ENCODE measurements at regions not wholly inside any gene's neighbourhood (a gene's known extent, or its start where the extent isn't known, plus 50 kb on each side); places are given as distances from the start of the nearest gene placed in this dataset.
"Not testable (repeated sequence)": the region's sequence is repeated elsewhere in the genome, so short reads cannot be mapped to it uniquely, and the experiment has no call there.

- no peak for DNase-seq (ENCODE audit: low read depth, low spot score)
These were observed 142.3 kb downstream of the IGLL1 start for GRCh38 chr22:23437779-23438178.

- DNase-seq (ENCODE audit: low read depth, low spot score) = not testable (repeated sequence)
These were observed 143.0 kb downstream of the IGLL1 start for GRCh38 chr22:23437107-23437395.

GRCh38 chr22:23436354-23437106 lies 143.6 kb downstream of the IGLL1 start:
- DNase-seq (ENCODE audit: low read depth, low spot score) = not testable (repeated sequence)

- DNase-seq (ENCODE audit: low read depth, low spot score) = not testable (repeated sequence)
These were observed 144.9 kb downstream of the IGLL1 start for GRCh38 chr22:23435186-23435585.

GRCh38 chr22:23434198-23434830 lies 145.8 kb downstream of the IGLL1 start:
- not testable (repeated sequence) for DNase-seq (ENCODE audit: low read depth, low spot score)

- peak; percentile 77 for DNase-seq (ENCODE audit: low read depth, low spot score)
These were observed 146.7 kb downstream of the IGLL1 start for GRCh38 chr22:23433127-23434005.

GRCh38 chr22:23432719-23433118 lies 147.4 kb downstream of the IGLL1 start:
- not testable (repeated sequence) for DNase-seq (ENCODE audit: low read depth, low spot score)

GRCh38 chr22:23431337-23432072 lies 148.6 kb downstream of the IGLL1 start:
- DNase-seq (ENCODE audit: low read depth, low spot score) = peak; percentile 58

- DNase-seq (ENCODE audit: low read depth, low spot score) = not testable (repeated sequence)
These were observed 155.5 kb downstream of the IGLL1 start for GRCh38 chr22:23424551-23425068.

GRCh38 chr22:23424031-23424430 lies 156.1 kb downstream of the IGLL1 start:
- DNase-seq (ENCODE audit: low read depth, low spot score) = no peak

GRCh38 chr22:23422281-23422680 lies 157.8 kb downstream of the IGLL1 start:
- DNase-seq (ENCODE audit: low read depth, low spot score) = not testable (repeated sequence)

GRCh38 chr22:23421300-23421699 lies 158.8 kb downstream of the IGLL1 start:
- DNase-seq (ENCODE audit: low read depth, low spot score) = not testable (repeated sequence)

- DNase-seq (ENCODE audit: low read depth, low spot score) = no peak
These were observed 160.2 kb downstream of the IGLL1 start for GRCh38 chr22:23419931-23420330.

- no peak for DNase-seq (ENCODE audit: low read depth, low spot score)
These were observed 160.9 kb downstream of the IGLL1 start for GRCh38 chr22:23419171-23419570.

- DNase-seq (ENCODE audit: low read depth, low spot score) = no peak
These were observed 161.8 kb downstream of the IGLL1 start for GRCh38 chr22:23418159-23418788.

- DNase-seq (ENCODE audit: low read depth, low spot score) = not testable (repeated sequence)
These were observed 162.8 kb downstream of the IGLL1 start for GRCh38 chr22:23417327-23417726.

- not testable (repeated sequence) for DNase-seq (ENCODE audit: low read depth, low spot score)
These were observed 163.9 kb downstream of the IGLL1 start for GRCh38 chr22:23416169-23416690.

- no peak for DNase-seq (ENCODE audit: low read depth, low spot score)
These were observed 164.6 kb downstream of the IGLL1 start for GRCh38 chr22:23415490-23415851.

- DNase-seq (ENCODE audit: low read depth, low spot score) = no peak
These were observed 165.2 kb downstream of the IGLL1 start for GRCh38 chr22:23414727-23415489.

GRCh38 chr22:23411739-23412138 lies 168.4 kb downstream of the IGLL1 start:
- no peak for DNase-seq (ENCODE audit: low read depth, low spot score)

Measured in ELF-1 (cell line).